PC-3 (cell line): ENCODE measurements at regions not wholly inside any gene's neighbourhood (a gene's known extent, or its start where the extent isn't known, plus 50 kb on each side); places are given as distances from the start of the nearest gene placed in this dataset.

Source experiments
- CTCF ChIP-seq: fragments of 300-600 bp; sonication (generic); conservative IDR thresholded peaks from 2 replicates; pipeline ENCODE4 v1.5.1; 2017; ENCODE audit warnings: antibody characterized with exemption, low read depth, mild to moderate bottlenecking, low read length
- EZH2 ChIP-seq: fragments of 300-600 bp; sonication (generic); IDR thresholded peaks from one replicate; pipeline ENCODE4 v1.6.1; 2017; ENCODE audit warnings: antibody characterized with exemption, mild to moderate bottlenecking, low read length; ENCODE audit not compliant: unreplicated experiment
- EZH2phosphoT487 ChIP-seq: fragments of 300-600 bp; sonication (generic); IDR thresholded peaks from 2 replicates; pipeline ENCODE4 v1.6.1; 2018; ENCODE audit warnings: mild to moderate bottlenecking, antibody characterized with exemption, low read length, borderline replicate concordance

DNA sequence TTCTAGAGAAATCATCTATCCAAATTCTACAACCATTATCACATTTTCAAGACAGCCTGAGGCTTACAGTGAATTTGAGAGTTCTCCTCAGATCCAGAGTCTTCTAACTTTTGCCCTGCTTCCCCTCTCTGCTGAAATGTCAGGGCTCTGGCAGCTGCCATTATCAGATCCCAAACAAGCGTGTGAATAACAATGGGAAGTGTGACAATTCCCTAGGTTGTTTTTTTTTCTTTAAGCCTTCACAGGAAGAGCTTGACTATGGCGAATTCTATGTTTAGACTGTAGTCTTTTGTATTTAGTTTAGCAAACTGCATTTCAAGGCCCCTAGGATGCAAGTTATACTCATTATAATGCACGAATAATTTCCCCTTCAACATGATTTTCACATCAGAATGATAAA, 61.3 kb upstream of the KDR start:
- TF ChIP-seq CTCF (no peak), EZH2 (no peak), EZH2phosphoT487 (no peak)
